ENCODE measurements at regions not wholly inside any gene's neighbourhood (a gene's known extent, or its start where the extent isn't known, plus 50 kb on each side); places are given as distances from the start of the nearest gene placed in this dataset.

DNA sequence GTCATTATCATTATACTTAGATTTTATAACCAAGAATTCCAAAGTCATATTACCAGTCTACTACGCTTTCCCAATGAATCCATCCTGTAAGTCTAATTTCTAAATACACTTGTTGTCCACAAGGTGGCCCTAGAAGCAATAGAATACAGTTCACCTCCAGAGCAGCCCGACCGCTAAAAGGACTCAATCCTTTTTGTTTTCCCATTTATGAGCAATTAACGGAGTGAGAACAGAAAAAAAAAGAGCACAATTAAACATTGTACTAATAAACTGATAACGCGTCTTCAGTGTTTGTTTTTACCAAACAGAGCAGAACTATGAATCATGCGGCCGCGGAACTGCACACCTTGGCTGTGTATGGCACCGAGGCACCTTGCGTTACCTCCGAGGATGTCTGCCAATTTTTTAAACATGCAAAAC is 160.7 kb upstream of the DAPK1 start:
- ChIA-PET CTCF (ENCODE audit: partially characterized antibody) (interaction anchor here (0.7 to 2.4 kb wide), 36 partner anchors 9 to 829 kb away, joined by 3 to 20 read pairs (median 3); partner anchors contain the start of gene DAPK1), POLR2A (ENCODE audit: partially characterized antibody) (interaction anchor here (0.8 to 2.6 kb wide), 10 partner anchors 71 to 326 kb away, joined by 3 to 22 read pairs (median 4); partner anchors contain the start of gene DAPK1)
- Histone ChIP-seq H3K23ac (ENCODE audit: insufficient read length) (no peak overlapping the region), H3K4me3 (ENCODE audit: extremely low read depth in 1 of 4, insufficient read depth in 2 of 4, low read depth in 3 of 4, low read length in 4 of 4) (peak overlapping the region; percentile 11 to 61 (median 43); a peak in 5 of 8 replicates), H4K20me1 (replicated peaks in 1 of 2; ENCODE audit: control insufficient read depth in 1 of 2, insufficient read depth in 2 of 2, low read length in 2 of 2) (no peaks in the 10 kb centered on the region), H2BK15ac (ENCODE audit: low read length) (no peak overlapping the region), H3K9me3 (ENCODE audit: insufficient read depth in 2 of 2, low read depth in 1 of 2, low read length in 1 of 2) (peaks cover 2 to 3% of the 10 kb centered on the region in 2 experiments; a peak in 2 of 4 replicates), H3K23me2 (ENCODE audit: low read depth, low read length) (no peaks in the 10 kb centered on the region; the same call in 1 of the 2 replicates), H2BK120ac (replicated peaks; ENCODE audit: low read depth, low read length) (no peak overlapping the region), H3K9ac (replicated peaks in 1 of 4; ENCODE audit: extremely low read depth in 1 of 4, low read depth in 3 of 4, low read length in 3 of 4) (peak overlapping the region in 1 of 4 experiments; percentile 13; a peak in 1 of 7 replicates), H3K56ac (replicated peaks; ENCODE audit: insufficient read length, low read depth, low read length) (no peak overlapping the region), H3K27me3 (replicated peaks in 1 of 4; ENCODE audit: control insufficient read depth in 3 of 4, extremely low read depth in 1 of 4, insufficient read depth in 3 of 4, low read length in 3 of 4) (no peaks in the 10 kb centered on the region; a peak in 2 of 7 replicates), H2BK5ac (ENCODE audit: low read depth, low read length) (no peak overlapping the region), H3K4me2 (ENCODE audit: insufficient read depth in 1 of 2, low read depth in 2 of 2, low read length in 2 of 2) (peak overlapping the region; percentile 71 to 83), H4K91ac (replicated peaks; ENCODE audit: insufficient read length, low read length) (no peak overlapping the region), H2AK5ac (ENCODE audit: low read depth, low read length) (no peak overlapping the region), H3K4me1 (replicated peaks in 1 of 4; ENCODE audit: control insufficient read depth in 3 of 4, insufficient read depth in 4 of 4, low read length in 3 of 4) (peaks cover 3 to 14% (median 13%) of the 10 kb centered on the region in 4 experiments; a peak in 6 of 7 replicates), H4K8ac (ENCODE audit: extremely low read depth, insufficient read depth, low read length) (no peak overlapping the region), H3K79me1 (ENCODE audit: low read depth, low read length) (no peaks in the 10 kb centered on the region), H2BK12ac (ENCODE audit: low read depth, low read length) (no peak overlapping the region), H3K79me2 (ENCODE audit: control insufficient read depth in 1 of 2, insufficient read depth in 2 of 2, low read length in 2 of 2) (no peaks in the 10 kb centered on the region), H3K27ac (ENCODE audit: low read depth, low read length) (no peak overlapping the region), H2BK20ac (ENCODE audit: low read length) (no peak overlapping the region; the same call in 1 of the 2 replicates), H4K5ac (ENCODE audit: insufficient read length, low read depth, low read length) (no peak overlapping the region), H3K4ac (replicated peaks; ENCODE audit: insufficient read length, low read depth, low read length) (no peak overlapping the region), H3K14ac (ENCODE audit: insufficient read length) (no peak overlapping the region), H3K18ac (ENCODE audit: extremely low read depth, low read length) (no peak overlapping the region; the same call in 1 of the 2 replicates), H3K36me3 (ENCODE audit: control insufficient read depth in 2 of 4, insufficient read depth in 4 of 4, low read length in 3 of 4) (no peaks in the 10 kb centered on the region), H2AFZ (ENCODE audit: low read length) (no peak overlapping the region)
- no peak for FAIRE-seq
- TF ChIP-seq RAD21 (IDR thresholded peaks at IDR 0.05 in 1 of 2, conservative IDR thresholded peaks at IDR 0.05 in 1 of 2; ENCODE audit: low read depth in 2 of 2, low read length in 2 of 2): peak; percentile 89
- TF ChIP-seq, protein P1, sequence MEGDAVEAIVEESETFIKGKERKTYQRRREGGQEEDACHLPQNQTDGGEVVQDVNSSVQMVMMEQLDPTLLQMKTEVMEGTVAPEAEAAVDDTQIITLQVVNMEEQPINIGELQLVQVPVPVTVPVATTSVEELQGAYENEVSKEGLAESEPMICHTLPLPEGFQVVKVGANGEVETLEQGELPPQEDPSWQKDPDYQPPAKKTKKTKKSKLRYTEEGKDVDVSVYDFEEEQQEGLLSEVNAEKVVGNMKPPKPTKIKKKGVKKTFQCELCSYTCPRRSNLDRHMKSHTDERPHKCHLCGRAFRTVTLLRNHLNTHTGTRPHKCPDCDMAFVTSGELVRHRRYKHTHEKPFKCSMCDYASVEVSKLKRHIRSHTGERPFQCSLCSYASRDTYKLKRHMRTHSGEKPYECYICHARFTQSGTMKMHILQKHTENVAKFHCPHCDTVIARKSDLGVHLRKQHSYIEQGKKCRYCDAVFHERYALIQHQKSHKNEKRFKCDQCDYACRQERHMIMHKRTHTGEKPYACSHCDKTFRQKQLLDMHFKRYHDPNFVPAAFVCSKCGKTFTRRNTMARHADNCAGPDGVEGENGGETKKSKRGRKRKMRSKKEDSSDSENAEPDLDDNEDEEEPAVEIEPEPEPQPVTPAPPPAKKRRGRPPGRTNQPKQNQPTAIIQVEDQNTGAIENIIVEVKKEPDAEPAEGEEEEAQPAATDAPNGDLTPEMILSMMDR (IDR thresholded peaks at IDR 0.05; ENCODE audit: control extremely low read depth in 1 of 3, insufficient read depth in 1 of 3, low read depth in 1 of 3, low read length in 3 of 3): peak in 2 of 3 experiments; percentile 64 to 65; a peak in 3 of 4 replicates
- no peak for TF ChIP-seq ASH2L (IDR thresholded peaks at IDR 0.05; ENCODE audit: low read length)
- 17% methylated on average over 12 of the region's 12 CpGs; no CpG with 5 or more reads in 1 of the 2 experiments for WGBS, 2 experiments (ENCODE audit: extremely low coverage in 1 of 2, insufficient coverage in 1 of 2, insufficient read length in 1 of 2, insufficient replicate concordance in 2 of 2, low coverage in 1 of 2, low lambda C conversion rate in 2 of 2, missing lambda C conversion rate in 1 of 2)
- no peak for DNase-seq (ENCODE audit: low read depth in 1 of 2, low spot score in 2 of 2)
